VCaP (cell line): ENCODE measurements at regions not wholly inside any gene's neighbourhood (a gene's known extent, or its start where the extent isn't known, plus 50 kb on each side); places are given as distances from the start of the nearest gene placed in this dataset.

Source experiments
- H3K27ac ChIP-seq: fragments of 450-650 bp; 2 replicates; pipeline ENCODE4 v1.5.1; 2017
- TF ChIP-seq, protein P1 (sequence below): fragments of 450-650 bp; conservative IDR thresholded peaks from 2 replicates; pipeline ENCODE4 v1.5.1; 2017; ENCODE audit warnings: mild to moderate bottlenecking, moderate library complexity

DNA sequence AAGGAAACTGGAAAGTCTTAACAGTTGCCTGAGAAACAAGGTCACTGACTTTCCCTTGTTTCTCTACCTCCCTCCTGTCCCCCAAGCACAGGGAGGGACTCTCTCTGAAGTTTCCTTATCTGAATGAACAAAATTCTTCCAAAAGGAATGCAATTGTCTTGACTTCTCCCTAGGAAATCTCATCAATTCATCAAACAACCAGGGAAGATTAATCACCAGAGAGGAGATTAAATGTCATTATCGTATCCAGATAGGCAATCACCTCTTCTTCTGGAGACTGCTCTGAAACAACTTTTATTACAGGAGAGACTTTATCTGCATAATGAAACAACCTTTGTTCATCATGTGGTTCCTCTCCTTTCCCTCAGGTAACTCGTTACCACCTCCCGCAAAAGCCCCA is 431.4 kb downstream of the SLC16A7 start:
- TF ChIP-seq, protein P1, sequence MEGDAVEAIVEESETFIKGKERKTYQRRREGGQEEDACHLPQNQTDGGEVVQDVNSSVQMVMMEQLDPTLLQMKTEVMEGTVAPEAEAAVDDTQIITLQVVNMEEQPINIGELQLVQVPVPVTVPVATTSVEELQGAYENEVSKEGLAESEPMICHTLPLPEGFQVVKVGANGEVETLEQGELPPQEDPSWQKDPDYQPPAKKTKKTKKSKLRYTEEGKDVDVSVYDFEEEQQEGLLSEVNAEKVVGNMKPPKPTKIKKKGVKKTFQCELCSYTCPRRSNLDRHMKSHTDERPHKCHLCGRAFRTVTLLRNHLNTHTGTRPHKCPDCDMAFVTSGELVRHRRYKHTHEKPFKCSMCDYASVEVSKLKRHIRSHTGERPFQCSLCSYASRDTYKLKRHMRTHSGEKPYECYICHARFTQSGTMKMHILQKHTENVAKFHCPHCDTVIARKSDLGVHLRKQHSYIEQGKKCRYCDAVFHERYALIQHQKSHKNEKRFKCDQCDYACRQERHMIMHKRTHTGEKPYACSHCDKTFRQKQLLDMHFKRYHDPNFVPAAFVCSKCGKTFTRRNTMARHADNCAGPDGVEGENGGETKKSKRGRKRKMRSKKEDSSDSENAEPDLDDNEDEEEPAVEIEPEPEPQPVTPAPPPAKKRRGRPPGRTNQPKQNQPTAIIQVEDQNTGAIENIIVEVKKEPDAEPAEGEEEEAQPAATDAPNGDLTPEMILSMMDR: no peak
- H3K27ac ChIP-seq: no peak overlapping the region

DNA sequence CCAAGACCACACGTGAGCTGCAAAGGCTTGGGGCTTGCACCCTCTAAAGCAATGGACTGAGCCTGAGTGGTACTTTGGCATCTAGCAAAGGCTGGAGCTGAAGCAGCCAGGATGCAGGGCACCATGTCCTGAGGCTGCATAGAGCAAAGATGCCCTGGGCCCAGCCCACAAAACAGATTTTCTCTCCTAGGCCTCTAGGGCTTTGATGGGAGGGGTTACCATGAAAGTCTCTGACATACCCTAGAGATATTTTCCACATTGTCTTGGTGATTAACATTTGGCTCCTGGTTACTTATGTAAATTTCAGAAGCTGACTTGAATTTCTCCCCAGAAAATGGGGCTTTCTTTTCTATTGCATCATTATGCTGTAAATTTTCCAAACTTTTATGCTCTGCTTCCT is 438.3 kb downstream of the SLC16A7 start:
- TF ChIP-seq, protein P1: no peak
- no peak overlapping the region for H3K27ac ChIP-seq

DNA sequence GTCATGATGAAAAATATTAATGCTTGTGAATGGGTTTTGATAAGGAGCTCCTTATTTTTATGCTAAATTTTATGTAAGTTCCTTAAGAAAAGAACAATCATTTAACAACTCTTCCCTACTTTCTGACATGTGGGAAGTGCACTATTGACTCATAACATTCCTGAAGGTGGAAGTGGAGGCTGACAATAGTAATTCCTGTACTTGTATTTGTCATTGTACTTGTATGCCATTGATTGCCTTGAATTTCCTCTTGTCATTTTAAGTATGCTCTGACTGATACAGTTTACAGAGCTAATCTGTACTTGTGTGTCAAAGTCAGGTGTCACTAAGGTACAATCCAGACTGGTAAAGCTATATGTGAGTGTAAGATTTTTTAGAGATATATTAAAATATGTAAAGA is 440.0 kb downstream of the SLC16A7 start:
- TF ChIP-seq, protein P1: no peak
- no peak overlapping the region for H3K27ac ChIP-seq

DNA sequence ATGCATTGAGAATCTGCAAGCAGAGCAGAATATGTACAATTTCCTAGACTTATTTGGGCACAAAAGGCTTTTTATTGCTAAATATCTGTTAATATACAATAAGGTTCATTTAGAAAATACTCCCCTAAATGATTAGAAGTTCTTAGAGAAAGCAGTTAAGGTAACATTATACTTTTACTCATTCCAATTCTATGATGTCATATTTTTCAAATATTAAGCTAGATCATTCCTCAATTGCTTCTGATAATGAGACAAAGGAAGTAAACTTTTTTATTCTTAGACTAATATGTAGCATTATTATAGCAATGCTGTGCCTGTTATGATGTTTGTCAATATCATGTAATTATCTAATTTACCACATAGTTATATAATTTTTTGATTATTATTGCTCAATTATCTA is 447.0 kb downstream of the SLC16A7 start:
- TF ChIP-seq, protein P1: no peak

DNA sequence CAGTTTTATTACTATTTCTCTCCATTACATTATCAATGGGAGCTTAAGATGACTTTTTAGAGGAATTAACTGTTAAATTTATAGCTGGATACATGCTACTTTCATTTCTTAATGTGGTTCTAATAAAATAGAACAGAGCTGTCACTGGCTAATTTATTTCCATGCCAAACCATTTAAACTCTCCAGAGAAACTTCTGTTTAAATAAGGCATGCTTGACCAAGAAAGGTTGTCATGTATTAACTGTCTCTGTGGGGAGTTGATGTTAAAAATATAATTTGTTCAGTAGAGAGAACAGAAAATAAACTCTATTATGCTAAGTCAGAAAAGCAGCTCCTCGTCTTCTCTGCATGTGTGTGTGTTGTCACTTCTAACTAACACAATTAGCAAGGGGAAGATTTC is 447.4 kb downstream of the SLC16A7 start:
- TF ChIP-seq, protein P1: no peak
- no peak overlapping the region for H3K27ac ChIP-seq

More for the DNA sequence above, 447.0 kb downstream of the SLC16A7 start:
- H3K27ac ChIP-seq: no peak overlapping the region

DNA sequence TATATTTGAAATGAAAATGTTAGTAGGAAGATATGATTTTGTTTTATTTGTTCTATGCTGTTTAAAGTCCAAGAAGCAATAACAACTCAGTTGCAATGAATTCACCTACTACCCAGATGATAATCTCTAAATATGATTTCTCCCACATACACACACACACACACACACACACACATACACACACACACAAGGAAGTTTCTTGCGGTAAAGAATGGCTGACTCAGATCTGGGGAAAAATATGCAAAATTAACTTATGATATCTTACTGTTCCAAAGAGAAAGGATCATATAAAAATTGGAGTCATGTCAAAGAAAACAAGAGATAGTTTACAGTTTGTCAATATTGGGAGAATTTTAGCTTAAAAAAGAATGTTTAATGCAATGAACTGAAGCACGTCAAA is 456.7 kb downstream of the SLC16A7 start:
- no peak overlapping the region for H3K27ac ChIP-seq

DNA sequence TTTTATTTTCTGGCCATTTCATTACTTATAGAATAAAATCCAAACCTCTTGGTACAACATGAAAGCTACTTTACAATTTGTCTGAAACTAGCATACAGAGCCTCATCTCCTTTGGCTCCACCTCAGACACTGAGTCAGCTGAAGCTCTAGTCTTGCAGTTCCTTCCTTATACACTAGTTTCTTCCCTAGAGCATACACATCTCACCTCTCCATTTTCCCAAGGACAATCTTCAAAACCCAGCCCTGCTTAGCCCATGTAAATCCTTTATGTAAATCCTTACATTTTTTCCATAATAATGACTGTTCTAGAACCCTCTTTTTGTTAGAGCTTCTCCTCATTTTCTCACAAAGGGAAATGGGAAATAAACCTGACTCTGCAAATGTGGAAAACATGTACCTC is 463.4 kb downstream of the SLC16A7 start:
- no peak overlapping the region for H3K27ac ChIP-seq
- TF ChIP-seq, protein P1: no peak

More for the DNA sequence above, 456.7 kb downstream of the SLC16A7 start:
- TF ChIP-seq, protein P1: no peak

DNA sequence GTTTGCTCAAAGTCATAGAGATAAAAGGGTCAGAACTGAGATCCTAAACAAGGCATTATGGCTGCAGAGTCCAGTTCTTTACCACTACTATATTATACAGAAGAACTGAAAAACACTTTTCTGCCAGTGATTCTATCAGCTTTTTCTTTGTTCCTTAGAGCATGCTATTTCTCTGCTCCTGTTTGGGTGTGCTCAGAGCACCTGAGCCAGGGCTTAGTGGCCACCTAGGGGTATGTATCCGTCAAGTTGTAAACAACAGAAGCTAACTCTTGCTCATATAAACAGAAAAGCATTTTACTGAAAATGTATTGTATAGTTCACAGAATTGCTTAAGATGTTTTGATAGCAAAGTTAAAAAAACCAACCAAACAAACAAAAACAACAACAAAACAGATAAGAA is 470.8 kb downstream of the SLC16A7 start:
- TF ChIP-seq, protein P1: no peak
- H3K27ac ChIP-seq: no peak overlapping the region
